ENCODE measurements at regions not wholly inside any gene's neighbourhood (a gene's known extent, or its start where the extent isn't known, plus 50 kb on each side); places are given as distances from the start of the nearest gene placed in this dataset.

GRCh38 chr10:108450280-108450679, 1285.8 kb upstream of the SORCS1 start:
- Histone ChIP-seq H4K20me1 (ENCODE audit: insufficient read depth) (no peaks in the 10 kb centered on the region), H2AFZ (ENCODE audit: low read depth, low read length, poor library complexity, severe bottlenecking) (no peak overlapping the region), H3K27me3 (ENCODE audit: insufficient read depth, low read length) (no peaks in the 10 kb centered on the region), H3K4me2 (ENCODE audit: low read length) (no peak overlapping the region), H3K36me3 (ENCODE audit: control insufficient read depth in 1 of 2, insufficient read depth in 2 of 2, low read length in 2 of 2) (no peaks in the 10 kb centered on the region), H3K9me2 (ENCODE audit: insufficient read depth) (no peaks in the 10 kb centered on the region), H3K4me1 (ENCODE audit: control insufficient read depth in 1 of 2, insufficient read depth in 2 of 2, low read length in 2 of 2) (no peaks in the 10 kb centered on the region), H3K9me3 (ENCODE audit: control insufficient read depth in 1 of 2, insufficient read depth in 1 of 2, low read depth in 1 of 2, low read length in 2 of 2) (peaks cover 38 to 43% of the 10 kb centered on the region in 2 experiments; a peak in 2 of 4 replicates), H3K4me3 (replicated peaks in 1 of 2; ENCODE audit: low read depth in 1 of 2, low read length in 2 of 2) (no peak overlapping the region), H3K9ac (ENCODE audit: low read length) (no peak overlapping the region), H3K27ac (ENCODE audit: low read depth, low read length) (no peak overlapping the region), H3K79me2 (ENCODE audit: insufficient read depth, low read length) (no peaks in the 10 kb centered on the region)
- BruUV-seq (replicated peaks): no TSS peak
- RAD21 ChIA-PET (ENCODE audit: low non-redundant PET in 1 of 2, low total read pairs in 2 of 2, uncharacterized antibody in 2 of 2, unreplicated experiment in 2 of 2): no interaction called here
- POLR2A ChIA-PET: no interaction called here
- TF ChIP-seq POLR2AphosphoS5 (IDR thresholded peaks at IDR 0.05; ENCODE audit: low read depth, low read length): no peak
- no peak for TF ChIP-seq EGR1 (IDR thresholded peaks at IDR 0.05; ENCODE audit: low read depth)
- no peak for TF ChIP-seq FOSL1 (IDR thresholded peaks at IDR 0.05; ENCODE audit: low read depth)
- TF ChIP-seq YY1 (IDR thresholded peaks at IDR 0.05; ENCODE audit: extremely low read depth, insufficient replicate concordance, low read depth, low read length): no peak
- no peak for TF ChIP-seq JUND (IDR thresholded peaks at IDR 0.05)
- TF ChIP-seq SP1 (IDR thresholded peaks at IDR 0.05; ENCODE audit: low read depth): no peak
- TF ChIP-seq POLR2A (IDR thresholded peaks at IDR 0.05; ENCODE audit: borderline replicate concordance, extremely low read depth, insufficient read depth, insufficient read length): no peak
- no peak for TF ChIP-seq SRF (IDR thresholded peaks at IDR 0.05; ENCODE audit: low read depth)
- no peak for TF ChIP-seq REST (IDR thresholded peaks at IDR 0.05; ENCODE audit: low read depth)
- no peak for TF ChIP-seq MAX (IDR thresholded peaks at IDR 0.05)
- TF ChIP-seq RAD21 (IDR thresholded peaks at IDR 0.05; ENCODE audit: low read depth): no peak
- TF ChIP-seq ELF1 (IDR thresholded peaks at IDR 0.05; ENCODE audit: borderline replicate concordance, low read depth): no peak
- no peak for TF ChIP-seq ZFX (IDR thresholded peaks at IDR 0.05)
- TF ChIP-seq ATF3 (IDR thresholded peaks at IDR 0.05): no peak
- no peak for TF ChIP-seq CBX3 (IDR thresholded peaks at IDR 0.05; ENCODE audit: low read depth)
- TF ChIP-seq CEBPB (IDR thresholded peaks at IDR 0.05; ENCODE audit: low read depth): no peak
- TF ChIP-seq TCF7L2 (IDR thresholded peaks at IDR 0.05; ENCODE audit: borderline replicate concordance, extremely low read depth, insufficient read depth, insufficient read length): no peak
- no peak for TF ChIP-seq SIN3A (IDR thresholded peaks at IDR 0.05; ENCODE audit: low read depth)
- TF ChIP-seq EZH2phosphoT487 (IDR thresholded peaks at IDR 0.05; ENCODE audit: borderline replicate concordance): no peak
- intact Hi-C loops (cut with micrococcal nuclease): no loop called here
- CTCF ChIA-PET: no interaction called here
- no peak for DNase-seq (ENCODE audit: low read depth, low spot score)
- ATAC-seq: no peak

Data from HCT116 (cell line).